ENCODE measurements at regions not wholly inside any gene's neighbourhood (a gene's known extent, or its start where the extent isn't known, plus 50 kb on each side); places are given as distances from the start of the nearest gene placed in this dataset.

DNA sequence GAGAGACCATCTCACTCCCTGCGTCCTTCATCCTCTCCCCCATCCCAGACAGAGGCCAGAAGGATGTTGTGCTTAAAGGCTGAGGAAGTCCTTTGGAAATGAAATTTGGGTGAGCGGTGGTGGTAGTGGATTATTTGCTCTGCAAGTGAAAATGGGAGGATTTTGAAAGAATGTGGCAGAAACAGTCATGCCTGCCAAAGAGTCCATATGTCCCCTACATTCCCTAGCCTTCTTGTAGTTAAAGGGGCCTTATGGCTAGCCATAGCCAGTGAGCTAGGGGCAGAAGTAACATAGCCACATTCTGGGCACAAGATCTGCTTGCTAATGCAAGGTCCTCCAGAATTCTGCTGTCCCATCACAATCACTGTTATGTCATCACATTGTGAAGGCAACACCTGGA is 360.2 kb upstream of the TSHZ3 start:
- DNase-seq (ENCODE audit: low read depth), result no peak

DNA sequence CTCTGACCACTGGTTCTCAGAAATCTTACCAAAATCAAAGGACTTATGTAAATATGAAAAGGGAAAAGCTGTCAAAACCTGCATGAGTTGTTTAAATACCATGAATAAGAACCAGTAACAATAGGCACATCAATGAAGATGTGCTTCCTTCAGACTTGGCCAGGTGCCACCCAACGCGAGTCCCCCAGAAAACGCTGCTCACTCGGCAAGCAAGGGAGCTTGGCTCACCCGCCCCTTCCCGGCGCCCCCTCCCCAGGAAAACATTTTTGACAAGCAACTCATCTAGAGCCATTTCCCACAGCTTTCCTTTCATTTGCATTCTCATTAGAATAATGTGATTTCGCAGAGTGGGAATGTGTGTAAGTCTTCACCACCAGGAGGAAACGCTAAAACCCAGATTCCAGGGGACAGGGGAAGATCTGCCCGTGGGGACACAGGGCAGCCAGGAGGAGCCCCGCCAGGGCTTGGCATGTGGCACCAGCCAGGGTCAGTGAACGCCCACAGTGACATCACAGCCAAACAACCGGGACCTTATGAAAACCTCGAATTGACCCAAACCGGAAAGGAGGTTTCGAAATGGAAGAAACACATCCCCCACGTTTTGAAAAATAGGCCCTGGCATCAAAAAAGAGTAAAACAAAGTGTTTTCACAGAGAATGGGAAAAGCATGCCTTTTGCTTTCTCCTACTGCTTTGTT is 366.2 kb upstream of the TSHZ3 start:
- DNase-seq (ENCODE audit: low read depth), result no peak

DNA sequence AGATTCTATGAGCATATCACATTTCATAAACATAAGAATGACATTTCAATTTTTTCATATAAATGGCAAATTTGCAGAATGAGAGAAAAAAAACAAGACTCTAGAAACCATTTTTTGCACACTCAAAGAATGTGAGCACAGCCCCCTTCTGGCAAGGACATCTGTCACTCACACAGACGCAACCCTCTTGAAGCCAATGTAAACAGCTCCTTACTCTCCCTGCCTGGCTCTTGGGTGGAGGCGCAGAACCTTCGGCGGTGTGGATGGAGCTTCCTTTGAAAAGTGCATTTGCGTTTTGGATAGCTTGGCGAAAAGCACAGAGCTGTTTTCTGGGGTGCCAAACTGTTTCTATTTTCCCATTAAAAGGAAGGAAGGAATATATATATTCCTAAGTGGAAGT is 367.6 kb upstream of the TSHZ3 start:
- no peak for DNase-seq (ENCODE audit: low read depth)

DNA sequence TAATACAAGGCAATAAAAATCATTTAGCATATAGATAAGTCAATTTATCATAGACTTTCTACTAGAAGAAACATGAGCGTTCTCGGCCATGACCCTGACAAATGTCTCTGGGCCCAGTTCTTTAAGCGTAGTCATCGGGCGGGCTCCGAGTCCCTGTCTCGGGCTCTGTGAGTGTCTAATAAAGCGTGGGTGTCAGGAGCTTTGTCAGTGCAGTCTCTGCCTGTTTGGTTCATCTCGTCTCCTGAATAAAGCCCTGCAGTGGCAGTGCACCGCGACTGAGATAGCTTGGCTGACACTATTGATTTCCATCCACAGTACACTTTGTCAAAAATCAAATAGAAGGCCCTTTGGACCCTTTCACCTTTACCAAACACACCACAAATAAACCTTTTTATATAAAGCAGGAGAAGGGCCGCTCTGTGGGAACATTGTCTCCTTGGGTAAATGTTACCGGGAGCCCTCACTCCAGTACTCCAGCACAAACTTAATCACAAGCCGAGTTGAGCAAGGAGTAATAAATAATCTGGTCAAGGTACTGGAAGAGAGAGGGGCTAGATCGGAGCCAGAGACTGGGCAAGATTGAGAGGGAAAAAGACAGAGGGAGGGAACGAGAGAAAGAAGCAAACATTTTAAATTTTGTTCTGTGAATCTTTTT is 368.2 kb upstream of the TSHZ3 start:
- DNase-seq (ENCODE audit: low read depth), result no peak

DNA sequence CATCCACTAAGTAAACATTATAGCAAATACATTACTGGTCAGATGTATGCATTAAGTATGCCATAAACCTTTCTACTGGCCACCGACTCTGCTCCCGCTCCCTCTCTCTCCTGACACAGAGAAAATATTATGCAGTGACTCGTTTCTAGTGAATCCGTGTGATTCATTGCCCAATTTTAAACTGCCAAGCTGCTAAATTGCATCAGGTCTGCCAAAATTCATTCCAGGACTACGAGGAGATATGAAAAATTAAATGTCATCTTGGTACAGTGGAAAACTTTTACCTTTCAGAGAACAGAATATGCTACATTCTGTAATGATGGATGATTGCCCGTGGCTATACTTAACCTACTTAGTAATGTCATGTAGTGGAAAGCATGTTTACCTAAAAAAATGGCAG is 368.8 kb upstream of the TSHZ3 start:
- no peak for DNase-seq (ENCODE audit: low read depth)

DNA sequence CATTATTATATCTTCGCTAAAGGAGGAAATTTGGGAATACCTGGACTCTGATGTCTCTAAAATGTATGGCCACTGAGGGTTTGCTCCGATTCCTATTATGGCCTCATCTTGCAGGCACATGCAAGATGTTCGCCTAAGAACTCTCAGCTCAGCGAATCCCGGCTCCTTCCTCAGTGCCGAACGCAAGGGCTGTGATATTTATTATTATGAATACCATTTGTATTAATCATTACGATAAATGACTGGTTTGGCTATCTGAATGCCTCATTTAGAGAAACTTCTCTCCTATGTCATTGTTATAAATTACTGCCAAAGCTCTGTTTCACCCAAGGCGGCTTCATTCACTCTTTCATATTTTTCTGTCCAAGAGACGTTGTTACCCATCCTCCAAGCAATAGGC is 369.7 kb upstream of the TSHZ3 start:
- no peak for DNase-seq (ENCODE audit: low read depth)

DNA sequence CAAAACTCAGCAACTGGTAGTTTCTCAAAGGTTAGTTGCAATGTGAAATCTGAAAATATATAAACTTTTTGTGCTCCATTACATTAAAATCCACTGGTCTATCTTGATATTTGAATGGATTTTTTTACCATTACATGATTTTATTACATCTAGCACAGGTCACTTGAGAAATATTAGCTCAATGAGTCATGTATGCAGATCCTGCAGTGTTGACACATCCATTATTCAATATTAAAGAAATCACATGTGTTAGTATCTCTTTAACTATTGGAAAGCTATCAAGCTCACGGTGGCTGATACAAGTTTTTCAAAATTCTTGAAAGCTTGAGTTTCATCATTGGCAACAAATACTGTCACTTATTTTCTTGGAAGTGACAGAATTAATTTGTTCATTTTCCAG is 373.9 kb upstream of the TSHZ3 start:
- no peak for DNase-seq (ENCODE audit: low read depth)

DNA sequence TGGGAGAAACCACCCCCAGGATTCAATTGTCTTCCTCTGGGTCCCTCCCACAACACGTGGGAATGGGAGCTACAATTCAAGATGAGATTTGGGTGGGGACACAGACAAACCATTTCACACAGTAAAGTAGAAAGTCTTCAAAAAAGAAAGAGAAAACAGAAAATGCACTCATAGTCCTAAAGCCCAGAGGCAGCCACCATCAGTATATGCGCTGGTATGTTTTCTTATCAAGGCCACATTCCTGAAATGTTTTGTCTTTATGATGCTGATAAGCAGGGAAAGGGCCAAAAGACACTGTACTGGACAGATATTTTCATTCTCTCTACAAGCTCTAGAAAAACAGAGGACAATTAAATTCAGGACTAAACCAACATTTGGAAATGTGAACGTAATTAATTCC is 375.8 kb upstream of the TSHZ3 start:
- no peak for DNase-seq (ENCODE audit: low read depth)

DNA sequence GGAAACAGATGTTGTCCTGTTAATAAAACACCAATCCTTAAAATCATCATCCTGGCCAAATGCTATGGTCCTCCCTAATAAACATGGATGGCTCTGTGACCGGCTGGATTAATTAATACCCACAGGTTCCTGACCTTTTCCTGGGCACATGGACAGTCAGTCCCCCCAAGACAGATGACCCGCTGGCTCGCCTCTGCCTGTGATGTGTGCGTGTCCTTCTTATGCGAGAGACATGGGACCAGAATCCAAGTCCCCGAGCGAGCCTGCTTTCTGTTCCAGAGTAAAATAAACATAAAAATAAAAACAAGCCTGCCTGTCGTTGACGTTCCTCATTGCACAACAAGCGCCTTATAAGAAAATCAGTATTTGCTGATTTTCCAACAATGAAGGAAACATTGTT is 378.3 kb upstream of the TSHZ3 start:
- no peak for DNase-seq (ENCODE audit: low read depth)

DNA sequence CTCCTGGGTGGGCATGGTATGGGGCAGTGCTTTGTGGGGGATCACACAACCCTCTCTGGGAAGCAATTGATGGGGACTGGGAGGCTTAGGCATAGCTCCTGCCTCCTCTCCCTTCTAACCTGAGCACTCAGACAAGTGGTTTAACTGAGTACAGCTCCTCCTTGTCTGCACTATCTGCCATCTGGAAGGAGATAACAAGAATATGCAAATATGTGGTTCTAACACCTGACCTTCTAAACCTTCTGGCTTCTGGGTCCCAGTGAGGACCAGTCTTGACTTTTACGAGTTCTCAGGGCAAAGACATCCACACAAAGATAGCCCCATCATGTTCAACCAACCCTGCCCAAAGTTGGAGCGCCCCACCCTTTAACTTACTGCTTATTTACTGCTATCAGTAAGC is 381.0 kb upstream of the TSHZ3 start:
- DNase-seq (ENCODE audit: low read depth), result no peak

DNA sequence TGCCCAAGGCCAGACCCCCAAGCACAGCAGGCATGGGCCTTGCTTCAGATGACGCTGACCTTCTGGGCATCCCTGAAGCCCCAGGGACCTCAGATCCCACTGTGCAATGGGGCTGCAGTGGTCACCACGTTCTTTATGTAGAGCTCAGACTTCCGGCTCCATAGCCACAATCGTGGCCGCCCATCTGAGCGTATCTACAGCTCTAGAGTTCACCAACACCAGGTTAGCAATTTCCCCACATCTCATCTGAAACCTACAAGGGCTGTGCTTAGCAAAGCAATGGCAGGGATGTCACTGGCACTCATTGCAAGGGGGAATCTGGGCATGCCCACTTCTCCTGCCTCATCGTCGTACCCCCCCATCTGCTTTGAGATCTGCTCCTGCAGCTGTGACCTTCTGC is 384.4 kb upstream of the TSHZ3 start:
- DNase-seq (ENCODE audit: low read depth), result no peak

DNA sequence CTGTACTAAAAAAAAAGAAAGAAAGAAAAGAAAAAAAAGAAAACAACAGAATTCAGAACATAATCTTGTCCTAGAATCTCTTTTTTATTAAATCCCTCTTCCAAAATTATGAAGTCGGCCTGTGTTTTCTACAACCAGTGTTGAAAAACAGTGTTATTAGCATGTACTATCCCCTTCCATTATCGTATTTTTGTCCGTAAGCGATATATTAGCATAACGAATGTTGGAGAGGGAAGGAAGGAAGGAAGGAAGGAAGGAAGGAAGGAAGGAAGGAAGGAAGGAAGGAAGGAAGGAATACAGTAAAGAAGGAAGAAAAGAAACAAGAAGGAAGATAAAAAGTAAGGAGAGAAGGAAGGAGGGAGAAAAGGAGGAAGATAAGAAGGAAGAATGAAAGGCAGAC is 393.0 kb upstream of the TSHZ3 start:
- no peak for DNase-seq (ENCODE audit: low read depth)

DNA sequence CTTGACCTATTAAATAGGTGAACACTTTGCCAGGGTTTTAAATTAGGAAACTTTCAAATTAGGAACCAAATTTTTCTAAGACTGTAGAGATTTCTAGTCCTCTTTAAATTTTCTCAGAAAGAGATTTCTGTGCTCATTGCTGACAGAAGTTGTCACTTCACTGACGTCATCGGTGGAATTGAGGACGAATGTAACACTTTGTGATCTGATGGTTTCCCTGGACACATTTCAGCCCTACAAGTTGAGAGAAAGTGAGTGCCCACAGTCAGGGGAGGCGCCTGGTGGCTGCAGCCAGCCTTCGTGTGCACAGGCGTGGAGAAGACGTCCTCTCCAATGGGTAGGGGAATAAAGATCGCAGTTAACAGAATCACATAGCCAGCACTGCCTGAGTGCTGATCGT is 396.5 kb upstream of the TSHZ3 start:
- DNase-seq (ENCODE audit: low read depth), result no peak

DNA sequence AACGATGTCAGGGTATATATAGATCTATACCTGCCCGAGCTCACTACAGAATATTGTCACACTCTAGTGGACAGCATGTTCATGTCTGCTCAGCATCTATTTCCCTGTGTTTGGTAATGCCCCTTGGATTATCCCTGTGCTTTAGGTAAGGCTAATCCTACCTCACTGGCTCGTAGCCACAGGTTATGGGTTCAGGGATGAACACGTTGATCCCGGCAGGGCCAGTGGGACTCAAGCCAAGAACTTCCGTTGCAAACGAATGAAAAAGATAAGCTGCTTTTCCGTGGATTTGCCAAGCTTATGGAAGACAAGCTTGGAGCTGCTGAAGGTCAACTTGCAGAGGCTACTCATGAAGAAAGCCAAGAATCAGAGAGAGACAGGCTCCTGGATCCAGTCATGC is 400.0 kb upstream of the TSHZ3 start:
- no peak for DNase-seq (ENCODE audit: low read depth)

DNA sequence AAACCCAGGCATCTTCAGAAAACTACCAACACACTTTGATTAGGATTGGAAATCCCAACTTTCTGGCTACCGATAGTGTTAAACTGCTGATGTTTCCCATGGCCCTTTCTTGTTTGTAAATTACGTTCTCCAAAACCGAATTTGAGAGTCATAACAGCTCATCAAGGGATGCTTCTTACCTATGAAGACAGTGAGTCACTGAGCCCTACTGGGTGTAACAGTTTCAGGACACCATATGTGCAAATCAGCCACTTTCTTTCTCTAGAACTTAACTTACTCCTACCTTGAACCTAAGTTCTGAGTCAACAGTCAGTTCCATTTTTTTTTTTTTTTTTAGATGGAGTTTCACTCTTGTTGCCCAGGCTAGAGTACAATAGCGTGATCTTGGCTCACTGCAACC is 410.1 kb upstream of the TSHZ3 start:
- no peak for DNase-seq (ENCODE audit: low read depth)

DNA sequence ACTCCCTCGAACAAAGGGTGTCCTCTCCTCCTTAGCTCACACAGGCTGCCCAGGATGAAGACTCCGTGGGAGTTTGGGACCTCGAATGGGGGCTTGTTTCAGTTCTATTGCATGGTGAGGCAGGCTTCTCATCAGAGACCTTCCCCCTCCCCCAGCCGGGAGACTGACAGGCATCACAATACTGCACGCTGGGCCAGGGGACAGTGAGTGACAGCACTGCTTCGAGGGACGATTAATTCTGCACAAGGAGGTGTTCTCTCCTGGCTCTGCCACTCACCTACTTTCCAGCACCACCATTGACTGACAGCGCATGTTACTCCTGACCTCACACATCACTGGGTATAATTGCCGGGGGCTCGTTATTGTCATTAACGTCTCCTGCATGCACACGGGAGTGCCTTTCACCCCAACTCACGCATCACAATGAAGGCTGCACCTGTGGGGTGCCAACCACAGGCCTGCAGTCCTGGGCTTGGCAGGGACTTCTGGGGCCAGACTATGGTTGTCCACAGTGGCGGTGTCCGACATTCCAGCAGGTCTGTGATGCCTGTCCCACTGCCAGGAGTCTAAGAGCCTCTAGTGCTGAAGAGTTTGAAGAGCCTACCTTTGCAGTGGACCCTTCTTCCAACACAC is 412.2 kb upstream of the TSHZ3 start:
- no peak for DNase-seq (ENCODE audit: low read depth)

DNA sequence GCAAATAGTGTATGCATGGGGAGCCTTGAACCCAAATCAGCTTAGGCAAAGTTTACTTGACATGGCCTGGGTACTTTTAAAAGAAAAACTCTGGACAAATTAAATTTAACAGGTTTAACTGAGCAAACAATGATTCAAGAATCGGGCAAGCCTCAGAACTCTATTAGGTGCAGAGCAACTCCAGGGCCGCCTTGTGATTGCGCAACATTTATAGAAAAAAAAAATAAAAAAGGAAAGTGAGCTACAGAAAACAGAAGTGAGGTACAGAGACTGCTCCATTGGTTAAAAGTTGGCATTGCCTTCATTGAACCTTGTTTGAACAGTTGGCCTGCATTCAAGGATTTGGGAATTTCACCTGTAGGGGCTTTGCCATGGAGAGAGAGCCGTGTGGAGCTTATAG is 421.0 kb upstream of the TSHZ3 start:
- DNase-seq (ENCODE audit: low read depth), result no peak

DNA sequence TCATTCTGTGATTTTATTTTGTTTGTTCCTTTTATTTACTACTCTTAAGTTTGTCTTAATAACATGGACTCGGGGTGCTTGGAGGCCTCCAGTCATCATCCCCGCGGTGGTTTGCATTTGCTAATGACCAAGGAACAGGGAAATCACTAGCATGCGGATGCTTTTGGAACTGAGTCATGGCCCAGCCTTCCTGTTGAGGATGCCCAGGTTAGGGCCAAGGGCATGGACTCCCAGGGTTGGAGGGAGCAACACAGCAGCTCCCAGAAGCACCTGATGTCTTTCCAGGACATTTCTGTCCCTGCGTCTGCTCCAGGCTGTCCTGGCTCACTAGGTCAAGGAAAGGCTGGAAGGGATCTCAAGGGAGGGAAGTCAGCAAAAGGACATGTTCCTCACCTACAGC is 423.7 kb upstream of the TSHZ3 start:
- no peak for DNase-seq (ENCODE audit: low read depth)

DNA sequence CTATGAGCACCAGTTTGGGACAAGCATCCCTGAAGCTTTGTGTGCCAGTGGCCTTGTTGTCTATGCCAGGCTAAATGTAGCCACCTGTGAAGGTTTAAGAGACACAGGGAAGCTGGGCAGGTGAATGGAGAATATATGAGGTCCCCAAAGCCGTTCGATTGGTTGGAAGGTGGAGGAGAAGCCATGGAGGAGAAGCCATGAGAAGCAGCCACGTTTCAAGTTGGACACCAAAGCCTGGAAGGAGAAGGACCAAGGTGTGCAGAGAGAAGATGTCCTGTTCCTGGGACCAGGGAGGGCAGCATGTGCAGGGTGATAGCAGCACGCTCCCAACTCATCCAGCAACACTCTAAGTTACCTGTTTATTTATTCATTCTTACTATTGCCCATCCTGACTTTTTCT is 432.3 kb upstream of the TSHZ3 start:
- DNase-seq (ENCODE audit: low read depth), result no peak

DNA sequence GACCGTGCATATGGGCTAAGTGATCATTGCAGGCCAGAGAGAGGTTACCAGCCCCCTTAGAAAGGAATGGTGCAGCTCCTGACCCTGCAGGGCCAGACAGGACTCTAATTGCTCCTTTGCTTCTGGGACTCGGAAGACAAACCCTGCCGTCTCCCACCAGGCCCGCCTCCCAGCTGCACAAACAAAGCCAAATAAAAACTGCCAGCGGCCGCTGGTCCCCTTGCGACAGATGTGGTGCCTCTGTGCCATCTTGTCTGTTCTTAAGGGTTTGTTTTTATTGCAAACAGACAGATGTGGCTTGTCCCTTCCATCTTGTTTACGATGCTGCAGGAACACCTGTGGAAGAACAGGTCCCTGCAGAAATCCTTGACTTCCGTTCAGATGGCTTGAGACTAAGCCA is 434.4 kb upstream of the TSHZ3 start:
- DNase-seq (ENCODE audit: low read depth), result no peak

DNA sequence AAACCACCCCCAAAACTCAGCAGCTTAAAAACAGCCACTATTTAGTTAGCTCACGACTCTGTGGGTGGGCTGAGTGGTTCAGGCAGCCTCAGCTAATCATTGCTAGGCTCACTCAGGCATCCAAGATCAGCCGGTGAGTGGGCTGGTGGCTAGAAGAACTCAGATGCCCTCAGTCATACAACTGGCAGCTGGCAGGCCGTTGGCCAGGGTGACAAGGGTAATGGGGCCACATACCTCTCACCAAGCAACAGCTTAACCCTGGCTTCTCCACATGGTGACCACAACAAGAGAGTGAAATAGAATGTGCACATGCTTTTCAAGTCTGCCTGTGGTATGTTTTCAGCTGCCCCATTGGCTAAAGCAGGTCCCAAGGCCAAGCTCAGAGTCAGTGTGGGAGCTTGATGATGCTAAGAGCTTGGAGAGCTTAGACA is 435.4 kb upstream of the TSHZ3 start:
- no peak for DNase-seq (ENCODE audit: low read depth)

DNA sequence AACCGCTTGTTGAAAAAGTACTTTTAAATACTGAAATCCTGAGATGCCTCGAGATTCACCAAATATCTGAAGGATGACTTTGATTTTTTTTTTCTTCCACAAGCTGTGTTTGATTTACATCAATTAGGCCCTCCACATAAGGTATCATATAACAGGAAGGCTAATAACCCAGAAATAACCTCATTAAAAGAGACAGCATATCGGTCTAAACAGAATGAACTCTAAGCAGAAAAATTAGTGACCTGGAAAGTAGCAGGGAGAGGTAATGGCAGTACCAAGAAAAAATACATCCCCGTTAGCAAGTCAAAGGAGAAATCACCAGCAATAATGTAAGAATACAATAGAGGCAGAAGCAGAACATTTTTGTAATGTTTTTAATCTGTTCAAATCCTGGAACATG is 452.4 kb upstream of the TSHZ3 start:
- no peak for DNase-seq (ENCODE audit: low read depth)

DNA sequence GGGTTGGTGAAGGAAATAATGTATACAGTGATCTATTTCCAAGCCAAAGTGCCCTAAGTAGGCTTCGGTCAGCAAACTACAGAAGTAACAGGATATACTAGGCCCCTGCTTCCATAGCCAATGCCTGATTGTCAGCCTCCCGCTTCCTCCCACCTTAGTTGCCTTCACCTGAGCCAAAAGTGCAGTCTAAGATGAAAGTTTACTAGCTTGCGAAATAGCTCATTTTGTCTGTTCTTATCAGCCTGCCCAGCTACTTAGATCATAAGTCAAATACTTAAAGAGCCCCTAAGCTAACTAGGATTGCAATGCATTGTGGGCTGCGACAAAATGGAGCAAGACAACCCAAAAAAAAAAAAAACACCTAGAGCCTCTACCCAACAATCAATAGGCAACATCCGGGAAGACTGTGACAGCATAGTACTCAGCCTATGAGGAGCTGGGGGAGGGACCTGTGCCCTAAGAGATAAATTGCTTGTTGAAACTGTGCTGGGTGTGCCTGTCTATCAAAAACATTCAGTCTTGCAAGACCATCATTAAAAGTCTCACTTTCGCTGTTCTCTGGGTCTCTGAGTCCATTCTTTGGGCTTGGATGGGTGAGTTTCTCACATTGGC is 454.7 kb upstream of the TSHZ3 start:
- no peak for DNase-seq (ENCODE audit: low read depth)

Measured in activated T-cell treated with anti-CD3 and anti-CD28 coated beads for 24 hours (primary cell).